Activated B cell treated with CpG ODN at 0.5 μM for 24 hours (primary cell): ENCODE measurements at regions not wholly inside any gene's neighbourhood (a gene's known extent, or its start where the extent isn't known, plus 50 kb on each side); places are given as distances from the start of the nearest gene placed in this dataset.

Experiments
- ATAC-seq: fragments of 200-7000 bp; cut with Tn5 transposase; one replicate; pipeline ENCODE4 v1.10.0; 2021; ENCODE audit warnings: low read depth, mild to moderate bottlenecking, moderate library complexity
- CTCF ChIA-PET: fragments of 350-600 bp; sonication (Branson Sonifier 250); formaldehyde crosslinking; loops from one replicate; lab custom pipeline; 2021; ENCODE audit warnings: antibody characterized with exemption; lab: Charles Lee
- POLR2A ChIA-PET: fragments of 350-600 bp; sonication (Branson Sonifier 250); formaldehyde crosslinking; loops from one replicate; lab custom pipeline; 2021; ENCODE audit warnings: antibody characterized with exemption; lab: Charles Lee
- DNase-seq: peaks from one replicate; pipeline ENCODE4 v3.0.0; 2022
- H3K27ac Mint-ChIP-seq: one replicate; pipeline ENCODE4 v1.8.0; 2020; ENCODE audit warnings: mixed read lengths
- H3K27me3 Mint-ChIP-seq: one replicate; pipeline ENCODE4 v1.8.0; 2021; ENCODE audit warnings: mixed read lengths
- H3K36me3 Mint-ChIP-seq: one replicate; pipeline ENCODE4 v1.8.0; 2021; ENCODE audit warnings: low read depth, mixed read lengths
- H3K4me1 Mint-ChIP-seq: one replicate; pipeline ENCODE4 v1.8.0; 2021; ENCODE audit warnings: mixed read lengths
- H3K4me3 Mint-ChIP-seq: one replicate; pipeline ENCODE4 v1.8.0; 2020; ENCODE audit warnings: mild to moderate bottlenecking, mixed read lengths
- H3K9me3 Mint-ChIP-seq: one replicate; pipeline ENCODE4 v1.8.0; 2020; ENCODE audit warnings: mixed read lengths
- CTCF ChIP-seq: fragments of 200-600 bp; IDR thresholded peaks from one replicate; pipeline ENCODE4 v1.8.0; 2022; ENCODE audit warnings: antibody characterized with exemption, mild to moderate bottlenecking
- intact Hi-C: fragments of 100-400 bp; cut with micrococcal nuclease; formaldehyde crosslinking; loops from one replicate; pipeline ENCODE4 v1.15.1; 2024

- DNase-seq: no peak
- no peaks in the 10 kb centered on the region for H3K4me1 Mint-ChIP-seq
- CTCF ChIA-PET: no interaction called here
- no peaks in the 10 kb centered on the region for H3K36me3 Mint-ChIP-seq
- no peaks in the 10 kb centered on the region for H3K9me3 Mint-ChIP-seq
- no peak for TF ChIP-seq CTCF
- ATAC-seq: no peak
- H3K27me3 Mint-ChIP-seq: no peaks in the 10 kb centered on the region
- intact Hi-C loops: no loop called here
- no peak overlapping the region for H3K27ac Mint-ChIP-seq
- no peak overlapping the region for H3K4me3 Mint-ChIP-seq
- POLR2A ChIA-PET: no interaction called here
Measured at GRCh38 chr2:236959036-236959435, 126.7 kb upstream of the COPS8 start.

- H3K4me1 Mint-ChIP-seq: no peaks in the 10 kb centered on the region
- H3K27me3 Mint-ChIP-seq: no peaks in the 10 kb centered on the region
- no peak overlapping the region for H3K27ac Mint-ChIP-seq
- TF ChIP-seq CTCF: no peak
- DNase-seq (no peak), ATAC-seq (no peak)
- H3K4me3 Mint-ChIP-seq: no peak overlapping the region
- no peaks in the 10 kb centered on the region for H3K36me3 Mint-ChIP-seq
- no peaks in the 10 kb centered on the region for H3K9me3 Mint-ChIP-seq
- ChIA-PET POLR2A (no interaction called here), CTCF (no interaction called here)
- intact Hi-C loops: no loop called here
Measured at GRCh38 chr2:236959876-236960275, 125.8 kb upstream of the COPS8 start.

GRCh38 chr2:236960531-236960930 lies 125.2 kb upstream of the COPS8 start:
- intact Hi-C loops: no loop called here

GRCh38 chr2:236962816-236963215 lies 122.9 kb upstream of the COPS8 start:
- TF ChIP-seq CTCF: no peak
- no peak overlapping the region for H3K27ac Mint-ChIP-seq
- ATAC-seq (no peak), DNase-seq (no peak)
- CTCF ChIA-PET: no interaction called here
- peaks cover 2% of the 10 kb centered on the region for H3K4me1 Mint-ChIP-seq
- H3K4me3 Mint-ChIP-seq: no peak overlapping the region
- POLR2A ChIA-PET: no interaction called here
- no peaks in the 10 kb centered on the region for H3K36me3 Mint-ChIP-seq
- intact Hi-C loops: no loop called here
- no peaks in the 10 kb centered on the region for H3K9me3 Mint-ChIP-seq
- no peaks in the 10 kb centered on the region for H3K27me3 Mint-ChIP-seq

More at GRCh38 chr2:236960531-236960930, 125.2 kb upstream of the COPS8 start:
- no peaks in the 10 kb centered on the region for H3K9me3 Mint-ChIP-seq
- ATAC-seq: no peak
- H3K4me1 Mint-ChIP-seq: no peaks in the 10 kb centered on the region
- POLR2A ChIA-PET: no interaction called here
- no peak for TF ChIP-seq CTCF
- no peak overlapping the region for H3K27ac Mint-ChIP-seq
- DNase-seq: no peak
- CTCF ChIA-PET: no interaction called here
- no peaks in the 10 kb centered on the region for H3K27me3 Mint-ChIP-seq
- no peaks in the 10 kb centered on the region for H3K36me3 Mint-ChIP-seq
- no peak overlapping the region for H3K4me3 Mint-ChIP-seq

- Mint-ChIP-seq H3K9me3 (no peaks in the 10 kb centered on the region), H3K36me3 (no peaks in the 10 kb centered on the region), H3K27ac (no peak overlapping the region), H3K27me3 (no peaks in the 10 kb centered on the region), H3K4me3 (no peak overlapping the region), H3K4me1 (peaks cover 2% of the 10 kb centered on the region)
- ATAC-seq (no peak), DNase-seq (no peak)
- ChIA-PET CTCF (no interaction called here), POLR2A (interaction anchor here (0.6 kb wide), 1 partner anchor 1315 kb away, joined by 3 read pairs; no protein-coding TSS in a partner anchor)
- no peak for TF ChIP-seq CTCF
- intact Hi-C loops: no loop called here
Measured at GRCh38 chr2:236963631-236964182, 122.0 kb upstream of the COPS8 start.
